ENCODE measurements at regions not wholly inside any gene's neighbourhood (a gene's known extent, or its start where the extent isn't known, plus 50 kb on each side); places are given as distances from the start of the nearest gene placed in this dataset.

GRCh38 chr1:231103961-231104360 is 57.9 kb upstream of the TRIM67 start:
- 57 to 59% methylated on average over 1 of the region's 1 CpG for WGBS, 2 donors
- intact Hi-C loops (cut with DNase I): no loop called here
- Histone ChIP-seq H3K27ac (no peak overlapping the region), H3K36me3 (no peaks in the 10 kb centered on the region), H3K4me1 (no peaks in the 10 kb centered on the region), H3K9me3 (no peaks in the 10 kb centered on the region), H3K4me3 (no peak overlapping the region), H3K27me3 (peaks cover 0 to 31% (median 0%) of the 10 kb centered on the region in 4 donors)
- TF ChIP-seq CTCF (IDR thresholded peaks at IDR 0.05): no peak
- no peak for DNase-seq

GRCh38 chr1:231099996-231100767 is 60.1 kb upstream of the FAM89A start:
- TF ChIP-seq POLR2A (IDR thresholded peaks at IDR 0.05) (no peak), CTCF (IDR thresholded peaks at IDR 0.05) (no peak)
- Histone ChIP-seq H3K4me1 (no peaks in the 10 kb centered on the region), H3K36me3 (no peaks in the 10 kb centered on the region), H3K27ac (no peak overlapping the region), H3K4me3 (no peak overlapping the region), H3K27me3 (peaks cover 0 to 49% (median 0%) of the 10 kb centered on the region in 4 donors), H3K9me3 (no peaks in the 10 kb centered on the region)
- WGBS, 2 donors: 52% methylated on average over 9 of the region's 9 CpGs
- no peak for DNase-seq
- intact Hi-C loops (cut with DNase I): no loop called here

GRCh38 chr1:231099311-231099710 is 59.3 kb upstream of the FAM89A start:
- TF ChIP-seq POLR2A (IDR thresholded peaks at IDR 0.05) (no peak), CTCF (IDR thresholded peaks at IDR 0.05) (no peak)
- intact Hi-C loops (cut with DNase I): no loop called here

GRCh38 chr1:231095595-231095994 is 55.5 kb upstream of the FAM89A start:
- Histone ChIP-seq H3K4me1 (peaks cover 0 to 7% (median 4%) of the 10 kb centered on the region in 3 donors), H3K9me3 (no peaks in the 10 kb centered on the region), H3K4me3 (no peak overlapping the region), H3K27me3 (peaks cover 0 to 66% (median 0%) of the 10 kb centered on the region in 4 donors), H3K27ac (no peak overlapping the region), H3K36me3 (no peaks in the 10 kb centered on the region)
- 70 to 83% methylated on average over 4 to 5 of the region's 5 CpGs for WGBS, 2 donors
- no peak for TF ChIP-seq POLR2A (IDR thresholded peaks at IDR 0.05)
- TF ChIP-seq CTCF (IDR thresholded peaks at IDR 0.05): no peak
- intact Hi-C loops (cut with DNase I): no loop called here
- no peak for DNase-seq

More at GRCh38 chr1:231099311-231099710, 59.3 kb upstream of the FAM89A start:
- Histone ChIP-seq H3K4me1 (no peaks in the 10 kb centered on the region), H3K4me3 (no peak overlapping the region), H3K36me3 (no peaks in the 10 kb centered on the region), H3K9me3 (no peaks in the 10 kb centered on the region), H3K27me3 (peaks cover 0 to 54% (median 0%) of the 10 kb centered on the region in 4 donors), H3K27ac (no peak overlapping the region)
- DNase-seq: no peak
- WGBS, 2 donors: 75 to 84% methylated on average over 6 of the region's 6 CpGs

GRCh38 chr1:231094421-231094820 is 54.4 kb upstream of the FAM89A start:
- Histone ChIP-seq H3K36me3 (no peaks in the 10 kb centered on the region), H3K4me1 (peaks cover 0 to 7% (median 4%) of the 10 kb centered on the region in 3 donors), H3K4me3 (no peak overlapping the region), H3K27ac (no peak overlapping the region), H3K27me3 (peaks cover 0 to 55% (median 0%) of the 10 kb centered on the region in 4 donors), H3K9me3 (no peaks in the 10 kb centered on the region)
- WGBS, 2 donors: 87% methylated on average over 3 of the region's 3 CpGs
- DNase-seq: no peak
- TF ChIP-seq POLR2A (IDR thresholded peaks at IDR 0.05): no peak
- TF ChIP-seq CTCF (IDR thresholded peaks at IDR 0.05): no peak
- intact Hi-C loops (cut with DNase I): no loop called here

All from esophagus squamous epithelium (tissue), 5 donors.